Prostate gland (tissue), 2 donors: ENCODE measurements at regions not wholly inside any gene's neighbourhood (a gene's known extent, or its start where the extent isn't known, plus 50 kb on each side); places are given as distances from the start of the nearest gene placed in this dataset.

ENCODE experiments used
- CTCF ChIP-seq, 4 experiments: fragments of 200-600 bp in 2 of 4; fragments of 450-650 bp in 2 of 4; sonication (generic) in 2 of 4; IDR thresholded peaks; 1 replicate in 3 of 4; 2 replicates in 1 of 4; pipeline ENCODE4 v1.5.1; 2016 to 2019; ENCODE audit warnings: antibody characterized with exemption in 4 of 4, mild to moderate bottlenecking in 2 of 4, moderate library complexity in 2 of 4
- POLR2A ChIP-seq: fragments of 450-650 bp; IDR thresholded peaks from one replicate; pipeline ENCODE4 v1.6.1; 2016; ENCODE audit warnings: antibody characterized with exemption, mild to moderate bottlenecking
- POLR2AphosphoS5 ChIP-seq: sonication (generic); formaldehyde crosslinking; IDR thresholded peaks from one replicate; pipeline ENCODE4 v1.6.1; 2017; ENCODE audit warnings: antibody characterized with exemption

GRCh38 chr21:27265949-27266348 is 299.1 kb upstream of the ADAMTS5 start:
- no peak for TF ChIP-seq CTCF (IDR thresholded peaks at IDR 0.05)
- TF ChIP-seq POLR2AphosphoS5 = no peak
- TF ChIP-seq POLR2A = no peak
